SJSA1 (cell line): ENCODE measurements at regions not wholly inside any gene's neighbourhood (a gene's known extent, or its start where the extent isn't known, plus 50 kb on each side); places are given as distances from the start of the nearest gene placed in this dataset.
"Not testable (repeated sequence)": the region's sequence is repeated elsewhere in the genome, so short reads cannot be mapped to it uniquely, and the experiment has no call there.

Source experiments
- DNase-seq, 2 experiments: peaks; one replicate each; pipeline ENCODE4 v3.0.0-alpha.2; 2015 to 2020; ENCODE audit warnings: low spot score in 2 of 2, low read depth in 1 of 2
- H3K27ac ChIP-seq: fragments of 250-450 bp; sonication (Bioruptor Pico); 2 replicates; pipeline ENCODE4 v1.5.1; 2020; ENCODE audit warnings: mild to moderate bottlenecking, moderate library complexity
- H3K27me3 ChIP-seq: fragments of 250-450 bp; sonication (Bioruptor Pico); replicated peaks from 2 replicates; pipeline ENCODE4 v1.5.1; 2020; ENCODE audit warnings: mild to moderate bottlenecking, moderate library complexity
- H3K36me3 ChIP-seq: fragments of 250-450 bp; sonication (Bioruptor Pico); 2 replicates; pipeline ENCODE4 v1.5.1; 2020; ENCODE audit warnings: mild to moderate bottlenecking
- H3K4me1 ChIP-seq: fragments of 250-450 bp; sonication (Bioruptor Pico); replicated peaks from 2 replicates; pipeline ENCODE4 v1.6.1; 2021; ENCODE audit warnings: mild to moderate bottlenecking
- H3K4me3 ChIP-seq: fragments of 250-450 bp; sonication (Bioruptor Pico); 2 replicates; pipeline ENCODE4 v1.5.1; 2020; ENCODE audit warnings: mild to moderate bottlenecking
- H3K9me3 ChIP-seq: fragments of 250-450 bp; sonication (Bioruptor Pico); replicated peaks from 2 replicates; pipeline ENCODE4 v1.5.1; 2020; ENCODE audit warnings: mild to moderate bottlenecking

DNA sequence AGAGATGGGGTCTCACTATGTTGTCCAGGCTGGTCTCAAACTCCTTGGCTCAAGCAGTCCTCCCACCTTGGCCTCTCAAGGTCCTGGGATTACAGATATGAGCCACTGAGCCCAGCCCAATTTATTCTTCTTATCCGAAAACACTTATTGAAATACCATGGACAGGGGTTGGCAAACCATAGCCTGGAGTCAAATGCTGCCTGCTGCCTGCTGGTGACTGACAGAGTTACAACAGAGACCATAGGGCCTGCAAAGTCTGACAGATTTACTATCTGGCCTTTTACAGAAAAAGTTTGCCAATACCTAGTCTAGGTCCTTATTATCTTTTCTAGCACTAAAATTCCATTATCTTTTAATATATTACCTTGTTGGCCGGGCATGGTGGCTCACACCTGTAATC is 87.1 kb upstream of the ZNF281 start:
- Histone ChIP-seq H3K27me3 (no peaks in the 10 kb centered on the region), H3K36me3 (no peaks in the 10 kb centered on the region), H3K4me3 (no peak overlapping the region), H3K4me1 (no peaks in the 10 kb centered on the region), H3K27ac (no peak overlapping the region), H3K9me3 (no peaks in the 10 kb centered on the region)
- no peak for DNase-seq

DNA sequence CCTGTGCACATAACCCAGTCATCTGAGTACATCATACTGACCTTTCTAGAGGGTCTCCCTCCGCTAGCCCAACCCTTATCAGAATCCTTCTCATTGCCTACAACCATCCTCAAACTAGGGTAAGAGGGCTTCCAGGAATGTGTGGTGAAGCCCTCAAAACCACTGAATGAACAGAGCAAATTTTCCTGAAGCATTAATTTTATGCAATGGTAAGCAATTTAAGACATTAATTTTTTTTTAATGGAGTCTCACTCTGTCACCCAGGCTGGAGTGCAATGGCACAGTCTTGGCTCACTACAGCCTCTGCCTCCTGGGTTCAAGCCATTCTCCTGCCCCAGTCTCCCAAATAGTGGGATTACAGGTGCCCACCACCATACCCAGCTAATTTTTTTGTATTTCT is 86.1 kb upstream of the ZNF281 start:
- no peaks in the 10 kb centered on the region for H3K27me3 ChIP-seq
- H3K36me3 ChIP-seq: no peaks in the 10 kb centered on the region
- no peaks in the 10 kb centered on the region for H3K4me1 ChIP-seq
- H3K4me3 ChIP-seq: no peak overlapping the region
- H3K9me3 ChIP-seq: no peaks in the 10 kb centered on the region
- no peak for DNase-seq
- H3K27ac ChIP-seq: no peak overlapping the region

- no peaks in the 10 kb centered on the region for H3K9me3 ChIP-seq
- no peak overlapping the region for H3K4me3 ChIP-seq
- no peaks in the 10 kb centered on the region for H3K27me3 ChIP-seq
- no peak overlapping the region for H3K27ac ChIP-seq
- H3K36me3 ChIP-seq: no peaks in the 10 kb centered on the region
- peaks cover 6% of the 10 kb centered on the region; the same call in 1 of the 2 replicates for H3K4me1 ChIP-seq
- DNase-seq: no peak
These were observed 83.5 kb upstream of the ZNF281 start for GRCh38 chr1:200493344-200493743.

- H3K4me3 ChIP-seq: no peak overlapping the region
- H3K27me3 ChIP-seq: no peaks in the 10 kb centered on the region
- no peak for DNase-seq
- H3K27ac ChIP-seq: no peak overlapping the region
- H3K4me1 ChIP-seq: peaks cover 7% of the 10 kb centered on the region; the same call in 1 of the 2 replicates
- no peaks in the 10 kb centered on the region for H3K9me3 ChIP-seq
- H3K36me3 ChIP-seq: no peaks in the 10 kb centered on the region
These were observed 81.3 kb upstream of the ZNF281 start for GRCh38 chr1:200491103-200491502.

DNA sequence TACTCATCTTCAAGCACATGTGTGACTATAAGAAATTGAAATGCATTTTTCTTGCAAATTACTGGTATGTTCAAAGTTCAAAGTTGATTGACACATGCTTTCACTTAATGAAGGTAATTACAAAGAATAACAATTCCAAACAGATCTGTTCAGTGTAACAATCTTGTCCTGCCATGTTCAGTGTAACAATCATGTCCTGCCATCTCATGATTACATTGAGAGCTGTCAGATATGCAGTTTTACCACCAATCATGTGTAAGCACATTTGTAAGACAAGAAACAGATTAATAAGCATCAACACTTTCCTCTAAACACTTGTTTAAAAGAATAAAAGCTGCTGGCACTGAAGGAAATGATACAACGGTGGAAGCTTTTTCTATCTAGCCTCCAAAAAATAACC is 80.3 kb upstream of the ZNF281 start:
- no peaks in the 10 kb centered on the region for H3K27me3 ChIP-seq
- no peak overlapping the region for H3K27ac ChIP-seq
- H3K4me1 ChIP-seq: peaks cover 7% of the 10 kb centered on the region; the same call in 1 of the 2 replicates
- no peak for DNase-seq
- no peak overlapping the region for H3K4me3 ChIP-seq
- no peaks in the 10 kb centered on the region for H3K9me3 ChIP-seq
- H3K36me3 ChIP-seq: no peaks in the 10 kb centered on the region

DNA sequence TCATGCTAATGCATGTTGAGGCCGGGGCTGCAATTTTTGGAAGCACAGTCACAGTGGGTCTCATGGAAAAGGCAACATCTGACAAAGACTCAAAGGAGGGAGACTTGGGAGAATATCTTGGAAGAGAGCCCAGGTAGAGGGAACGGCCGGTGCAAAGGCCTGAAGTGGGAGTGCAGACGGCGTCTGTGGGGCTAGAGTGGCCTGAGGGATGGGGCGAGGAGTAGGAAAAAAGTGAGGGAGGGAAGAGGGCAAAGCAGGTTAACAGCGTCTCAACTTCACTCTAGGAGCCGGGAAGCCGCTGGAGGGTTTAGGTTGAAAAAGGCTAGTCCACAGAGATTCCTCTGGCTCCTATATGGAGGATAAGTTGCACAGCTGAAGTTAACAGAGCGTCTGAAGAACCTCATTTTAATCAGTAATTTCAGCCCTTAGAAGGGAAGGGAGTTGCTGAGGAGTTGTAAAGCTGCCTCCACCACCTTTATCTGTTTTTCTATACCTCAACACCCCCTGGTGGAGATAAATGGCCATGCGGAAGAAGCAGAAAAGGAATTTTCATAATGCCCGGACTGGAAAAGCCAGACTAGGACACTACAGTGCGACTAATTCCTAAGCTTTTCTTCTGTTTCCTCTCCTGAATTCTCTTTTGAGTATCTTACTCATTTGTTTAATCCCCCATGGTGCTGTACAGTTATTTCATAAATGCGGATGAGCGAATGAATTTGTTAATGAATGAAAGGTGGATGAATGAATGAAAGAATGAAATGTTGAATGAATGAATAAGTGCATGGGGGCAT is 78.7 kb upstream of the ZNF281 start:
- Histone ChIP-seq H3K4me3 (no peak overlapping the region), H3K9me3 (no peaks in the 10 kb centered on the region), H3K4me1 (peaks cover 16% of the 10 kb centered on the region), H3K27ac (no peak overlapping the region), H3K36me3 (no peaks in the 10 kb centered on the region), H3K27me3 (no peaks in the 10 kb centered on the region)
- DNase-seq: peak; percentile 70 to 77

GRCh38 chr1:200487650-200488049 is 77.8 kb upstream of the ZNF281 start:
- no peak overlapping the region for H3K4me3 ChIP-seq
- peaks cover 23% of the 10 kb centered on the region for H3K4me1 ChIP-seq
- no peaks in the 10 kb centered on the region for H3K9me3 ChIP-seq
- no peak for DNase-seq
- no peak overlapping the region for H3K27ac ChIP-seq
- H3K27me3 ChIP-seq: no peaks in the 10 kb centered on the region
- H3K36me3 ChIP-seq: no peaks in the 10 kb centered on the region

GRCh38 chr1:200486634-200487033 is 76.8 kb upstream of the ZNF281 start:
- no peaks in the 10 kb centered on the region for H3K27me3 ChIP-seq
- H3K27ac ChIP-seq: no peak overlapping the region
- no peak for DNase-seq
- H3K9me3 ChIP-seq: no peaks in the 10 kb centered on the region
- no peak overlapping the region for H3K4me3 ChIP-seq
- no peaks in the 10 kb centered on the region for H3K36me3 ChIP-seq
- H3K4me1 ChIP-seq: peaks cover 23% of the 10 kb centered on the region

- H3K4me1 ChIP-seq: peaks cover 23% of the 10 kb centered on the region
- not testable (repeated sequence) for H3K27me3 ChIP-seq, H3K36me3 ChIP-seq, H3K4me3 ChIP-seq, H3K27ac ChIP-seq, H3K9me3 ChIP-seq, DNase-seq
These were observed 74.7 kb upstream of the ZNF281 start for GRCh38 chr1:200484438-200484946.

GRCh38 chr1:200483491-200484143 is 73.8 kb upstream of the ZNF281 start:
- DNase-seq: peak; percentile 85 to 88
- Histone ChIP-seq H3K4me3 (no peak overlapping the region), H3K4me1 (peaks cover 20% of the 10 kb centered on the region), H3K27me3 (no peaks in the 10 kb centered on the region), H3K9me3 (no peaks in the 10 kb centered on the region), H3K36me3 (no peaks in the 10 kb centered on the region), H3K27ac (peak overlapping the region; percentile 33)

DNA sequence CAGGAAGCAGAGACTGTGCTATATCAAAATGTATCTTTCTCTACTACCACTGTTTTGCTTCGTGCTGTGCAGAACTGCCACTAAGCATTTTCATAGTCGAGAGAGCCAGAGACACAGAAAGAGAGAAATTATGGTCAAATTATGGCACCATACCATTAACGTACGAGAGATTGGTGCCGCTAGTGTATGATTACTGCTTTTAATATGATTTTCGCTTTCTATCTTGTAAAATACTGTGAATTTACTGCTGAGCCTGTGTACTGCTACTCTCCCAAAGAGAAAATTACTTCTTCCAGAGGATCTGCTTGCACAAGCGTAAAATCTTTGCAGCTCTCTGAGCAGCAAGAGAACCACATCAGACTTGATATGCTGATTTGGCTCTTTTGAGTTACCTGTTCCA is 71.1 kb upstream of the ZNF281 start:
- DNase-seq: no peak
- no peaks in the 10 kb centered on the region for H3K27me3 ChIP-seq
- H3K4me3 ChIP-seq: no peak overlapping the region
- H3K9me3 ChIP-seq: no peaks in the 10 kb centered on the region
- H3K27ac ChIP-seq: no peak overlapping the region
- H3K4me1 ChIP-seq: peaks cover 16% of the 10 kb centered on the region
- H3K36me3 ChIP-seq: no peaks in the 10 kb centered on the region

GRCh38 chr1:200479816-200480215 is 70.0 kb upstream of the ZNF281 start:
- no peaks in the 10 kb centered on the region for H3K36me3 ChIP-seq
- H3K27me3 ChIP-seq: no peaks in the 10 kb centered on the region
- no peak overlapping the region for H3K4me3 ChIP-seq
- no peak for DNase-seq
- no peak overlapping the region for H3K27ac ChIP-seq
- no peaks in the 10 kb centered on the region for H3K9me3 ChIP-seq
- peaks cover 16% of the 10 kb centered on the region for H3K4me1 ChIP-seq

- Histone ChIP-seq H3K36me3 (no peaks in the 10 kb centered on the region), H3K4me3 (no peak overlapping the region), H3K9me3 (no peaks in the 10 kb centered on the region), H3K4me1 (peaks cover 12% of the 10 kb centered on the region), H3K27ac (no peak overlapping the region), H3K27me3 (no peaks in the 10 kb centered on the region)
- DNase-seq: no peak
These were observed 69.2 kb upstream of the ZNF281 start for GRCh38 chr1:200478945-200479558.

GRCh38 chr1:200478239-200478623 is 68.4 kb upstream of the ZNF281 start:
- Histone ChIP-seq H3K9me3 (no peaks in the 10 kb centered on the region), H3K4me3 (no peak overlapping the region), H3K27ac (no peak overlapping the region), H3K27me3 (no peaks in the 10 kb centered on the region), H3K4me1 (peaks cover 3% of the 10 kb centered on the region), H3K36me3 (no peaks in the 10 kb centered on the region)
- no peak for DNase-seq
